Bone marrow (tissue), 2 donors: ENCODE measurements at regions not wholly inside any gene's neighbourhood (a gene's known extent, or its start where the extent isn't known, plus 50 kb on each side); places are given as distances from the start of the nearest gene placed in this dataset.
"Not testable (repeated sequence)": the region's sequence is repeated elsewhere in the genome, so short reads cannot be mapped to it uniquely, and the experiment has no call there.

Experiments used
- DNase-seq, 2 donors: peaks; one replicate each; lab custom pipeline; 2025; lab: John Stamatoyannopoulos, UW

DNA sequence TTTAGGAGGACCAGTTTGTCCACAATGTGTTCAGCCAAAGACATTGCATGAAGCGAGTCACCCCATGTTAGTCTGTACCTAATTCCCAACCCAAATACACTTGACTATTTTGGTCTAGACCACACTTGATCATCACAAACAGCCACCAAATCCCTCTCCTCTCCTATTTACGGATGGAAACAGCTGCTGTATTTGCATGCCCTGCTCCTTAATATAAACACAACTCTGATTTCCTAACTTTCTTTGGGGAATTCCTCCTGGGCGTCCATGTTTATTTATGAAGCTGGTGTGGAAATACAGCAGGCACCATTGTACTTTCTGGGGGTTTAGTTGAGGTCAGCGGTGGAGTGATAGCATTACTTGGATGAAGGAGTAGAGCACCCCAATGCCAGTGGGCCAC, 235.2 kb downstream of the TLE3 start:
- DNase-seq = no peak

GRCh38 chr15:69863446-69863845, 234.3 kb downstream of the TLE3 start:
- no peak for DNase-seq

- no peak for DNase-seq
Measured at GRCh38 chr15:69865369-69865768, 232.3 kb downstream of the TLE3 start.

DNA sequence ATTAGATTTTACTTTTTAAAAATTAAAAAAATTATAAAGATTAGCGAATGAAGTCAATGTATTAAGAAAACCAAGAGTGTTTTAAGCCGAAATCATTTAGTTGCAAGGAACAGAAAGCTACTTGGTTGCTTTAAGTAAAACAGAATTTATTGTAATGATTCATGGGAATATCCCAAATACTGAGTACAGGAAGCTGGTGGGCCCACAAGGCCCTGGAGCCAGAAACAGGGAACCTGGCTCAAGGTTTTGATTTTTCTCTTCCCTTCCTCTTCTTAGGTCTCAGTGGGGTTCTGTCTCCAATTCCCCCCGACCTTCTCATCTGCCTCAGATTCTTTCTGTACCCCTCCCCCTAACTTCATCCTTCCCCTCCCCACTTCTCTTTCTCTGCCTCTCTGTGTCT, 229.0 kb downstream of the TLE3 start:
- DNase-seq = no peak

DNA sequence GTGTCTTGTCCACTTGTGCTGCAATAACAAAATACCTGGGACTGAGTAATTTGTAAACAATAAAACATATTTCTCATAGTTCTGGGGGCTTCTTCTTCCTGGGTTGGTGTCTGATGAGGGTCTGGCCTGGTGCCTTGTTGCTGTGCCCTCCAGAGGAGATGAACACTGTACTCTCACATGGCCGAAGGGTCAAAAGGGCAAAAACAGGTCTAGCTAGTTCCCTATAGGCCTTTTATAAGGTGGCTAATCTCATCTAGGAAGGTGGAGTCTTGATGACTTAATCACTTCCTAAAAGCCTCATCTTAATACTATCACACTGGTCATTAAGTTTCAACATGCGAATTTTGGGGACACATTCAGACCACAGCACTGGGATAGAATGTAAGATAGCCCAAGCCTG, 228.4 kb downstream of the TLE3 start:
- DNase-seq = no peak

DNA sequence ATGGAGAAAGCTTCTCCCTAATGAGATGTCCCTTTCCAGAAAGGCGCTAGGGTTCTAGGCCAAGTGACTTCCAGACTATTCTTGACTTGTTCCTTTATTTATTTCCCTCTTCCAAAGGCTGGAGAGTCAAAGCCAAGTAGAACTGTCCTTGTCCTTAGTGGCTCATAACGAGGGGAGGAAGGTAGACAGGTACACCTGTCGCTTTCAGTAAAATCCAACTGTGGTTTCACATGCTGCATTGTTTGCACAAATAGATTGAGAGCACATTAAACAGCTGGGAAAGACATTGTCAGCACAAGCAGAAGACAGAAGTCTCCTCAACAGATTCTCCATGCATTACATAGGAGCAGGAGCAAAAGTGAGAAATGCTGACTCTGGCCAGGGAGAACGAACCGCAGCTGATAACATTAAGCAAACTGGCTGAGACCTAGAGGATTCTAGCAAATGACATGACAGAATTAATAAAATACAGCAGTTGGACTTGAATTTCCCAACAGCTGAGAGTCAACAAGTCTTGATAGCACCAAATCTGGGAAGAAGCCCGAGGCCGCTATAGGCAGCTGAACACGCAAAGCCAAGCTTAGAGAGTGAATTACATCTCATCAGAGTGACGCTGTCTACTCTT, 227.7 kb downstream of the TLE3 start:
- no peak for DNase-seq

DNA sequence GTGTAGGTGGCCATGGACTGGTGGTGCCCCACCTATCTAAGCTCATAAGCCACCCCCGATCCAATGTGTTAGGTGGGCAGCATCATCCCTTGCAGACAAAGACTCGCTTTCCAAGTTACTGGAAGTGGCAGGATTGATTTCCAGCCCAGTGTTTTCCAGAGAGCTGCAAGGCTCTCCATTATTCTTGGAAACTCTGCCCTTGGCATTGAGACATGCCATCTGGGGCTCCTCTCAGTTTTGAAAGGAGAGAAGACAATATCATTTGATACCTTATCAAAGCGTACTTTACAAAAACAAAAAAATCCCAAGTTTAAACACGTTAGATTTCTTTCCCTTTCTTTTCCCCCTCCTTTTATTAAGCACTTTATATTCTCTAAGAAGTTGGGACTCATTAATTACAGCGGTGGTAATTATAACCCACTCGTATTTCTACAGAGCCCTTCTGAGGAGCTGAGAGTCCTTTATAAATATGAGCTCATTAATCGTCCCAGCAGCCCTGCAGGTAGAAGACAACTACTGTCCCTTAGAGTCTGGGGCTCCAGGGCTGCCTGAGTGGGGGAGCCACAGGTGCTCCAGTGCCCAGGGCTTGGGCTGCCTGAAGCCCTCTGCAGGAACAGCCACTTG, 226.1 kb downstream of the TLE3 start:
- no peak for DNase-seq

DNA sequence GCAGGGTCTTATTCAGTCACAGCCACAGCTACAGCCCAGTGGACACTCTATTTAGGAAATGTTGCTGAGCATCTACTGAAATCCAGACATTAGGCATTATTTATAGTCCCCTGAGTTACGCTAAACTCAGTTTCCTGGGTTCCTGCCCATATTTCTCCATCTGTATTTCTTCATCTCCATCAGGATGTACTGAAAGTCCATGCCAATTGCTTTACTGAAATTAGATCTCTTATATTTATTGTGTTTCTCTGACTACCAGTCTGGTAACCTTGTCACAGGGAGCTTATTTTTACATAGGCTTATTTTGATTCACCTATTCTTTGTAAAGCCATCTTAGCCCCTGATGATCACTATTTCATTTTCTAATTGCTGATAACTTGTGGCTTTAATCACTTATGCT, 223.9 kb downstream of the TLE3 start:
- DNase-seq = no peak

GRCh38 chr15:69874321-69874720, 223.4 kb downstream of the TLE3 start:
- DNase-seq = no peak

GRCh38 chr15:69876064-69876940, 221.4 kb downstream of the TLE3 start:
- no peak for DNase-seq

- DNase-seq = not testable (repeated sequence)
Measured at GRCh38 chr15:69879963-69880362, 217.8 kb downstream of the TLE3 start.

DNA sequence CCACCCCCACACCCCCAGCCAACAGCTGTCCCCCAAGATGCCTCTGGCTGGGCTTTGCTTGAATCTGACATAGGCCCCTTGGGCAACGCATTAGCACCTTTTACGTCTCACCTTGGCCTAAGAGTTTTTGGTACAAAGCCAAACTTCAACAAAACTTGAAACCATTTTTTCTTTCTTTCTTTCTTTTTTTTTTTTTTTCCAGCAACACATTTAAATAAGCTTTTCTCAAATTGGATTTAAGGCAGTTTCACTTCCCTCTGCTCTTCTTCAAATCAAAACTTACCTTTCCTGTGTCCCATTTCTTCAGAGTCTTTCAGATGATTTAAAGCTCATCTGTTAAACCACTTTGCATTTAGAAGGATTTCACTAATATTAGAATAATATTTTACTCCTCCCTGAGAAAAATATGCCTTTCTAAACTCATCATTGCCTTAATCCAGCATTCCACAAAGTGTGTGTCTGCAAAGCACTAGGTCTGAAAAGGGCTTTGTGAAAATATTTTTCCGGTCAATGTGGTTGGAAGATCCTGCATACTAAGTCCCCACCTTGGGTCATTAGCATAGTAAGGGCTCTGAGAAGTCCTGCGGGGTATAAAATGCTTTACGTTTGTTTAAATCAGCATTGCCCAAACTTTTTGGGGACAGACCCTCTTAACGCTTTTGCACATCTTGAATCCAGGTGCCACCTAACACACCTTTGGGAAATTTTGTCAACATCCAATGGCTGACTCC, 217.0 kb downstream of the TLE3 start:
- no peak for DNase-seq

GRCh38 chr15:69881302-69881670, 216.4 kb downstream of the TLE3 start:
- DNase-seq = no peak

GRCh38 chr15:69881766-69882165, 216.0 kb downstream of the TLE3 start:
- DNase-seq = no peak

- no peak for DNase-seq
Measured at GRCh38 chr15:69883306-69883705, 214.4 kb downstream of the TLE3 start.

DNA sequence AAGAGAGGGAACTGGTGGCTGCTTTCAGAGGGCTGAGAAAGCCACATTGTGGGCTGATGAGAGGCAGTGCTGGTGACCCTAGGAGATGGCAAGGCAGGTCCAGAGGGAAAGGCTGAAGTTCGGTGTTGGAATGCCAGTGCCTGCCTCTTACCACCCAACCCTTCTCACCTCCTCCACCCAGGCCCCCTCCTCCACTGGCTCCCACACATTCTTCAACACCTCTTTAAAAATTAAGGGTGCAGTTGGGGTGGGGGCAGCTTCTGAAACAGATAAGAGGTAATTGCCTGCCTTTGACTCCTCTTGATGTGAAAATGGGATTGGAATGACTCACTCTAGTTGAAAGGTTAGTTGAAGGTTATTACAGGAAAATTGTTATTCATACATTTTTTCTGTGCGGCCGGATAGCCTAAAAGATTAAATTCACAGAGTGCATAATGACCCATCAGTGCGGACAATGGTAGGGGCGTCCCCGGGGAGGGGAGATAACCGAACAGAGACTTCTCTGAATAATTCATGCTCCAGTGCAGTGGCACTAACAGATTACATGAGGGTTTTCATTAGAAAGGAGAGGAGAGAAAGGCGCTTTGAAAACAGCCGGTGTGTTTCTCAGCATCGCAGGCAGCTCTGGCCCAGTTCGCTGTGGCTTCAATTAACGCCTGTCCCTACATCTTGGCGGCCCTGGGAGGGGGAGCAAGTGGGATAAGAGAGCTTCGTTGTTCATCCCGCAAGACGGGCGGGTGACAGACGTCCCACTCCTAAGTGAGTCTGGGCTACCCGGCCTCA, 212.4 kb downstream of the TLE3 start:
- DNase-seq = no peak

GRCh38 chr15:69887009-69887408, 210.7 kb downstream of the TLE3 start:
- DNase-seq = no peak

GRCh38 chr15:69887553-69887952, 210.2 kb downstream of the TLE3 start:
- DNase-seq = no peak

DNA sequence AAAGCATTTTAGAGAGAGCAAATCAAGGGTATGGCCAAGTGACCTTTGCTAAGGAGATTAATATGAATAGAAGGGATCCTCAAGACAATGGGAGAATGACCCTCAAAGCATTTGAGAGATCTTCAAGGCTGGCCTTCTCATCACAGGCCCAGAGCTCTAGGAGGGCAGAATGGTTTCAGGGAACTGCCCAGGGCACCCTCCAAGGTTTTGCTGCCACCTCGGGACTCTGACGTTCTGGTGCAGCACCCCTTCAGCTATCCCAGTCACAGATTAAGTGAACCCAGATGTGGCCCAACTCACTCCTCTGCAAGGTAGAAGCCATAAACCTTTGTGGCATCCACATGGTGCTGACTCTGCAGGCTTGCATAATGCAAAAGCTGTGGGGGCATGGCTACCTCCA, 209.3 kb downstream of the TLE3 start:
- DNase-seq = no peak

DNA sequence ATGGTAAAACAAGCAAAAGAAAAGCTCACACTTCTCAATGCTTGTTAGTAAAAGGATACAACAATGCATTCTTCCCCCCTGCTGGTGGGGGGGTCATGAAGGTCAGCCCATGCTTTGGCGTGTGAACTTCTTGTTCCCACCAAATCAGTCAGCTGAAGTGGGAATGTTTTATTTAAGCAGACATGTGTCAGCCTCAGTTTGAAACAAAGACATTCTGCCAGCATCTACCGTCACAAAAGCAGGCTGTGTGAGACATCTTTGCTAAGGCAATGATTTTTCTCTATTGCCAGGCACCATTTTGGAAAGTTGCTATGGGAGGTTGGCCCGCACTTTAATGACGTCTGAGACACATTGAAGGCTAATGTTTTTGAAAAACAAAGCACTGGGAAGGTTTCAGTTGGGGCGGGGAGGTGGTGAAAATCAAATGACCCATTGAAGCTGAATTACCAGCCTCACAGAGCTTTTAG, 206.6 kb downstream of the TLE3 start:
- no peak for DNase-seq

DNA sequence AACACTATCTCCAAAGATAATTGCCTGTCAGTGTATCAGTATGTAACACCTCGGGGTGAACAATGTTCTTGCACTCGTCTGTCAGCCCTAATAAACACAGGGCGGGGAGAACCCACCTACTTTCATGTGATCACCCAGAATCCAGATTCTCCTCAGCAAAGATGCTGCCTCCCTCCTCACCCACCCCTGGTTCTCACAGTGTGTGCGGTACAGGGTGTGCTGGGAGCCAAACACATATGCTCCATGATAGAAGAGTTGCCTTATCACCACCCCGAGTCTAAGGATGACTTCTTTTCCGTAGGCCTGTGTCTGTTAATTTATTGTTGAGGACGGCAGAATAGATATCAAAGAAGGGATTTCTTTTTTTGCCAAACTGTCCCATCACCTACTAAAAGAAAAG, 206.1 kb downstream of the TLE3 start:
- no peak for DNase-seq

DNA sequence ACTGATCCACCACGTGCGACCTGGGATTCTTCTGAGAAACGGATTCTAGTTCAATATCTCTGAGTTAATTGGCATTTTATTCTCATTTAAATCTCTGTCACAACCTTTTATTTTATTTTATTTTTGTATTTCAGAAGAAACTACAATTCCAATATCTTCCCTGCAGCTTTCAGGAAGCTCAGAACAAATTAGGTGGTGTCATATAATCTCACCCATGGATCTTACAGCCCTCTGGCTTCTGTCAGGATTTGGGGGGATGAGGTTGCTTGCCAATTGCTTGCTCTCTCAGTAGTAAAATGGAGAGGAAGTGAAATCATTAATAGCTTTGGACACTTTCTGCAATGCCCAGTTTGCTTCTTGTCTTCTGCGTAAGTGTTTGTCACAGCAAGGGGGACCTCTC, 205.4 kb downstream of the TLE3 start:
- DNase-seq = no peak
